ENCODE measurements at regions not wholly inside any gene's neighbourhood (a gene's known extent, or its start where the extent isn't known, plus 50 kb on each side); places are given as distances from the start of the nearest gene placed in this dataset.

- no peak for TF ChIP-seq SIX5 (IDR thresholded peaks at IDR 0.05; ENCODE audit: low read depth, low read length)
- TF ChIP-seq, protein P1, sequence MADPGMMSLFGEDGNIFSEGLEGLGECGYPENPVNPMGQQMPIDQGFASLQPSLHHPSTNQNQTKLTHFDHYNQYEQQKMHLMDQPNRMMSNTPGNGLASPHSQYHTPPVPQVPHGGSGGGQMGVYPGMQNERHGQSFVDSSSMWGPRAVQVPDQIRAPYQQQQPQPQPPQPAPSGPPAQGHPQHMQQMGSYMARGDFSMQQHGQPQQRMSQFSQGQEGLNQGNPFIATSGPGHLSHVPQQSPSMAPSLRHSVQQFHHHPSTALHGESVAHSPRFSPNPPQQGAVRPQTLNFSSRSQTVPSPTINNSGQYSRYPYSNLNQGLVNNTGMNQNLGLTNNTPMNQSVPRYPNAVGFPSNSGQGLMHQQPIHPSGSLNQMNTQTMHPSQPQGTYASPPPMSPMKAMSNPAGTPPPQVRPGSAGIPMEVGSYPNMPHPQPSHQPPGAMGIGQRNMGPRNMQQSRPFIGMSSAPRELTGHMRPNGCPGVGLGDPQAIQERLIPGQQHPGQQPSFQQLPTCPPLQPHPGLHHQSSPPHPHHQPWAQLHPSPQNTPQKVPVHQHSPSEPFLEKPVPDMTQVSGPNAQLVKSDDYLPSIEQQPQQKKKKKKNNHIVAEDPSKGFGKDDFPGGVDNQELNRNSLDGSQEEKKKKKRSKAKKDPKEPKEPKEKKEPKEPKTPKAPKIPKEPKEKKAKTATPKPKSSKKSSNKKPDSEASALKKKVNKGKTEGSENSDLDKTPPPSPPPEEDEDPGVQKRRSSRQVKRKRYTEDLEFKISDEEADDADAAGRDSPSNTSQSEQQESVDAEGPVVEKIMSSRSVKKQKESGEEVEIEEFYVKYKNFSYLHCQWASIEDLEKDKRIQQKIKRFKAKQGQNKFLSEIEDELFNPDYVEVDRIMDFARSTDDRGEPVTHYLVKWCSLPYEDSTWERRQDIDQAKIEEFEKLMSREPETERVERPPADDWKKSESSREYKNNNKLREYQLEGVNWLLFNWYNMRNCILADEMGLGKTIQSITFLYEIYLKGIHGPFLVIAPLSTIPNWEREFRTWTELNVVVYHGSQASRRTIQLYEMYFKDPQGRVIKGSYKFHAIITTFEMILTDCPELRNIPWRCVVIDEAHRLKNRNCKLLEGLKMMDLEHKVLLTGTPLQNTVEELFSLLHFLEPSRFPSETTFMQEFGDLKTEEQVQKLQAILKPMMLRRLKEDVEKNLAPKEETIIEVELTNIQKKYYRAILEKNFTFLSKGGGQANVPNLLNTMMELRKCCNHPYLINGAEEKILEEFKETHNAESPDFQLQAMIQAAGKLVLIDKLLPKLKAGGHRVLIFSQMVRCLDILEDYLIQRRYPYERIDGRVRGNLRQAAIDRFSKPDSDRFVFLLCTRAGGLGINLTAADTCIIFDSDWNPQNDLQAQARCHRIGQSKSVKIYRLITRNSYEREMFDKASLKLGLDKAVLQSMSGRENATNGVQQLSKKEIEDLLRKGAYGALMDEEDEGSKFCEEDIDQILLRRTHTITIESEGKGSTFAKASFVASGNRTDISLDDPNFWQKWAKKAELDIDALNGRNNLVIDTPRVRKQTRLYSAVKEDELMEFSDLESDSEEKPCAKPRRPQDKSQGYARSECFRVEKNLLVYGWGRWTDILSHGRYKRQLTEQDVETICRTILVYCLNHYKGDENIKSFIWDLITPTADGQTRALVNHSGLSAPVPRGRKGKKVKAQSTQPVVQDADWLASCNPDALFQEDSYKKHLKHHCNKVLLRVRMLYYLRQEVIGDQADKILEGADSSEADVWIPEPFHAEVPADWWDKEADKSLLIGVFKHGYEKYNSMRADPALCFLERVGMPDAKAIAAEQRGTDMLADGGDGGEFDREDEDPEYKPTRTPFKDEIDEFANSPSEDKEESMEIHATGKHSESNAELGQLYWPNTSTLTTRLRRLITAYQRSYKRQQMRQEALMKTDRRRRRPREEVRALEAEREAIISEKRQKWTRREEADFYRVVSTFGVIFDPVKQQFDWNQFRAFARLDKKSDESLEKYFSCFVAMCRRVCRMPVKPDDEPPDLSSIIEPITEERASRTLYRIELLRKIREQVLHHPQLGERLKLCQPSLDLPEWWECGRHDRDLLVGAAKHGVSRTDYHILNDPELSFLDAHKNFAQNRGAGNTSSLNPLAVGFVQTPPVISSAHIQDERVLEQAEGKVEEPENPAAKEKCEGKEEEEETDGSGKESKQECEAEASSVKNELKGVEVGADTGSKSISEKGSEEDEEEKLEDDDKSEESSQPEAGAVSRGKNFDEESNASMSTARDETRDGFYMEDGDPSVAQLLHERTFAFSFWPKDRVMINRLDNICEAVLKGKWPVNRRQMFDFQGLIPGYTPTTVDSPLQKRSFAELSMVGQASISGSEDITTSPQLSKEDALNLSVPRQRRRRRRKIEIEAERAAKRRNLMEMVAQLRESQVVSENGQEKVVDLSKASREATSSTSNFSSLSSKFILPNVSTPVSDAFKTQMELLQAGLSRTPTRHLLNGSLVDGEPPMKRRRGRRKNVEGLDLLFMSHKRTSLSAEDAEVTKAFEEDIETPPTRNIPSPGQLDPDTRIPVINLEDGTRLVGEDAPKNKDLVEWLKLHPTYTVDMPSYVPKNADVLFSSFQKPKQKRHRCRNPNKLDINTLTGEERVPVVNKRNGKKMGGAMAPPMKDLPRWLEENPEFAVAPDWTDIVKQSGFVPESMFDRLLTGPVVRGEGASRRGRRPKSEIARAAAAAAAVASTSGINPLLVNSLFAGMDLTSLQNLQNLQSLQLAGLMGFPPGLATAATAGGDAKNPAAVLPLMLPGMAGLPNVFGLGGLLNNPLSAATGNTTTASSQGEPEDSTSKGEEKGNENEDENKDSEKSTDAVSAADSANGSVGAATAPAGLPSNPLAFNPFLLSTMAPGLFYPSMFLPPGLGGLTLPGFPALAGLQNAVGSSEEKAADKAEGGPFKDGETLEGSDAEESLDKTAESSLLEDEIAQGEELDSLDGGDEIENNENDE (IDR thresholded peaks at IDR 0.05; ENCODE audit: insufficient replicate concordance, low read length): no peak
Measured at GRCh38 chr16:65480281-65481091, 358.6 kb upstream of the CDH11 start (continued).

Measured in H1 (cell line).